ENCODE measurements at regions not wholly inside any gene's neighbourhood (a gene's known extent, or its start where the extent isn't known, plus 50 kb on each side); places are given as distances from the start of the nearest gene placed in this dataset.
"Not testable (repeated sequence)": the region's sequence is repeated elsewhere in the genome, so short reads cannot be mapped to it uniquely, and the experiment has no call there.

GRCh38 chr5:45132972-45133371 lies 324.2 kb downstream of the MRPS30 start:
- H3K9me3 ChIP-seq (ENCODE audit: control insufficient read depth, insufficient read depth, low read length): no peaks in the 10 kb centered on the region; the same call in 1 of the 2 replicates
- H3K36me3 ChIP-seq (ENCODE audit: control insufficient read depth, low read length): no peaks in the 10 kb centered on the region
- H3K79me2 ChIP-seq (ENCODE audit: control insufficient read depth, low read length): no peaks in the 10 kb centered on the region
- H3K4me2 ChIP-seq (ENCODE audit: low read length): no peak overlapping the region
- no peak overlapping the region for H3K27ac ChIP-seq (ENCODE audit: low read depth, low read length)
- TF ChIP-seq EZH2phosphoT487 (IDR thresholded peaks at IDR 0.05; ENCODE audit: borderline replicate concordance, low read length) (no peak), CTCF (IDR thresholded peaks at IDR 0.05; ENCODE audit: low read depth, low read length, poor library complexity, severe bottlenecking) (no peak)
- H3K4me3 ChIP-seq (ENCODE audit: low read length): no peak overlapping the region
- no peaks in the 10 kb centered on the region for H3F3A ChIP-seq (ENCODE audit: control insufficient read depth, insufficient read depth)
- no peaks in the 10 kb centered on the region for H3K4me1 ChIP-seq (ENCODE audit: control insufficient read depth, low read length)
- H4K20me1 ChIP-seq (ENCODE audit: control insufficient read depth, insufficient read depth, low read depth, low read length): no peaks in the 10 kb centered on the region
- H3K27me3 ChIP-seq (ENCODE audit: control insufficient read depth, low read length): no peaks in the 10 kb centered on the region
- H3K9me2 ChIP-seq (replicated peaks; ENCODE audit: control insufficient read depth, low read length): no peaks in the 10 kb centered on the region

- TF ChIP-seq CTCF (IDR thresholded peaks at IDR 0.05; ENCODE audit: low read depth, low read length, poor library complexity, severe bottlenecking): no peak
- no peak for TF ChIP-seq EZH2phosphoT487 (IDR thresholded peaks at IDR 0.05; ENCODE audit: borderline replicate concordance, low read length)
- H3F3A ChIP-seq (ENCODE audit: control insufficient read depth, insufficient read depth): no peaks in the 10 kb centered on the region
Measured at GRCh38 chr5:45162974-45163373, 354.2 kb downstream of the MRPS30 start.

GRCh38 chr5:45171563-45171962 lies 362.8 kb downstream of the MRPS30 start:
- H3K4me3 ChIP-seq (ENCODE audit: low read length): no peak overlapping the region
- no peaks in the 10 kb centered on the region for H3F3A ChIP-seq (ENCODE audit: control insufficient read depth, insufficient read depth)
- no peaks in the 10 kb centered on the region for H3K9me3 ChIP-seq (ENCODE audit: control insufficient read depth, insufficient read depth, low read length)
- no peaks in the 10 kb centered on the region for H3K36me3 ChIP-seq (ENCODE audit: control insufficient read depth, low read length)
- no peaks in the 10 kb centered on the region for H3K9me2 ChIP-seq (replicated peaks; ENCODE audit: control insufficient read depth, low read length)
- H3K79me2 ChIP-seq (ENCODE audit: control insufficient read depth, low read length): no peaks in the 10 kb centered on the region
- no peaks in the 10 kb centered on the region for H4K20me1 ChIP-seq (ENCODE audit: control insufficient read depth, insufficient read depth, low read depth, low read length)
- H3K27me3 ChIP-seq (ENCODE audit: control insufficient read depth, low read length): no peaks in the 10 kb centered on the region
- H3K4me2 ChIP-seq (ENCODE audit: low read length): no peak overlapping the region
- H3K4me1 ChIP-seq (ENCODE audit: control insufficient read depth, low read length): no peaks in the 10 kb centered on the region
- TF ChIP-seq CTCF (IDR thresholded peaks at IDR 0.05; ENCODE audit: low read depth, low read length, poor library complexity, severe bottlenecking) (no peak), EZH2phosphoT487 (IDR thresholded peaks at IDR 0.05; ENCODE audit: borderline replicate concordance, low read length) (no peak)
- no peak overlapping the region for H3K27ac ChIP-seq (ENCODE audit: low read depth, low read length)

More at GRCh38 chr5:45162974-45163373, 354.2 kb downstream of the MRPS30 start:
- Histone ChIP-seq H3K36me3 (ENCODE audit: control insufficient read depth, low read length) (no peaks in the 10 kb centered on the region), H3K4me1 (ENCODE audit: control insufficient read depth, low read length) (no peaks in the 10 kb centered on the region), H3K27me3 (ENCODE audit: control insufficient read depth, low read length) (no peaks in the 10 kb centered on the region), H3K4me3 (ENCODE audit: low read length) (no peak overlapping the region), H3K27ac (ENCODE audit: low read depth, low read length) (no peak overlapping the region), H3K79me2 (ENCODE audit: control insufficient read depth, low read length) (no peaks in the 10 kb centered on the region), H3K4me2 (ENCODE audit: low read length) (no peak overlapping the region), H3K9me2 (replicated peaks; ENCODE audit: control insufficient read depth, low read length) (no peaks in the 10 kb centered on the region), H4K20me1 (ENCODE audit: control insufficient read depth, insufficient read depth, low read depth, low read length) (no peaks in the 10 kb centered on the region), H3K9me3 (ENCODE audit: control insufficient read depth, insufficient read depth, low read length) (no peaks in the 10 kb centered on the region)

GRCh38 chr5:45172634-45173033 lies 363.9 kb downstream of the MRPS30 start:
- H3K9me2 ChIP-seq (replicated peaks; ENCODE audit: control insufficient read depth, low read length); H3K9me3 ChIP-seq (ENCODE audit: control insufficient read depth, insufficient read depth, low read length); H3K4me2 ChIP-seq (ENCODE audit: low read length); H3K4me1 ChIP-seq (ENCODE audit: control insufficient read depth, low read length); H3K36me3 ChIP-seq (ENCODE audit: control insufficient read depth, low read length); H3F3A ChIP-seq (ENCODE audit: control insufficient read depth, insufficient read depth); H3K27ac ChIP-seq (ENCODE audit: low read depth, low read length); H3K4me3 ChIP-seq (ENCODE audit: low read length); H3K27me3 ChIP-seq (ENCODE audit: control insufficient read depth, low read length); H3K79me2 ChIP-seq (ENCODE audit: control insufficient read depth, low read length); H4K20me1 ChIP-seq (ENCODE audit: control insufficient read depth, insufficient read depth, low read depth, low read length): not testable (repeated sequence)
